HUES6 (cell line): ENCODE measurements at regions not wholly inside any gene's neighbourhood (a gene's known extent, or its start where the extent isn't known, plus 50 kb on each side); places are given as distances from the start of the nearest gene placed in this dataset.
"Not testable (repeated sequence)": the region's sequence is repeated elsewhere in the genome, so short reads cannot be mapped to it uniquely, and the experiment has no call there.

ENCODE experiments used
- H3K27ac ChIP-seq: 2 replicates; pipeline ENCODE4 v1.7.0; 2013; ENCODE audit warnings: low read depth, mild to moderate bottlenecking, low read length, inconsistent platforms
- H3K27me3 ChIP-seq: 2 replicates; pipeline ENCODE4 v1.6.1; 2013; ENCODE audit warnings: low read length; ENCODE audit not compliant: control insufficient read depth, insufficient read depth
- H3K36me3 ChIP-seq: 2 replicates; pipeline ENCODE4 v1.6.1; 2013; ENCODE audit warnings: low read length; ENCODE audit not compliant: control insufficient read depth, insufficient read depth
- H3K4me1 ChIP-seq: 2 replicates; pipeline ENCODE4 v1.6.1; 2013; ENCODE audit warnings: low read length; ENCODE audit not compliant: control insufficient read depth, insufficient read depth
- H3K4me3 ChIP-seq: 2 replicates; pipeline ENCODE4 v1.5.1; 2013; ENCODE audit warnings: low read depth, low read length
- H3K9ac ChIP-seq: one replicate; pipeline ENCODE4 v1.6.1; 2013; ENCODE audit warnings: mild to moderate bottlenecking, low read length
- H3K9me3 ChIP-seq: 2 replicates; pipeline ENCODE4 v1.6.1; 2013; ENCODE audit warnings: low read depth, low read length; ENCODE audit not compliant: control insufficient read depth, insufficient read depth

DNA sequence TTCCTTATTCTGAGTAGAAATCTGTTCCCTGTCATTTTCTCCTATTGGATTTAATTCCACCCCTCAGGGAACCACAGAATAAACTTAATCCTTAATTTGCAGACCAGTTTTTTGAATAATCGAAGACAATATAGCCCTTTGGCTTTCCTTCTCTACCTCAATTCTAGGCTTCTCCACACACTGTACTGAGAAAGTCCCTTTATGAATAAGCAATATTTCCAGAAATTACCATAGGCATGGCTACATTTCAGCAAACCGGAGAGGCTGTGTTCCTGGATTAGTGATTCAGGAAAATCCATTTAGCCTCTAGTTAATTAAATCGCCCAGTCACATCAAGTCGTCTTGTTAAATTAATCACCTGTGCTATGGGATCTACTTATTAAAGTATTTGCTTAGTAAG is 125.1 kb downstream of the ANAPC4 start:
- Histone ChIP-seq H3K4me3 (no peak overlapping the region), H3K4me1 (no peaks in the 10 kb centered on the region), H3K27ac (no peak overlapping the region), H3K36me3 (no peaks in the 10 kb centered on the region), H3K27me3 (no peaks in the 10 kb centered on the region), H3K9me3 (no peaks in the 10 kb centered on the region), H3K9ac (no peak overlapping the region)

DNA sequence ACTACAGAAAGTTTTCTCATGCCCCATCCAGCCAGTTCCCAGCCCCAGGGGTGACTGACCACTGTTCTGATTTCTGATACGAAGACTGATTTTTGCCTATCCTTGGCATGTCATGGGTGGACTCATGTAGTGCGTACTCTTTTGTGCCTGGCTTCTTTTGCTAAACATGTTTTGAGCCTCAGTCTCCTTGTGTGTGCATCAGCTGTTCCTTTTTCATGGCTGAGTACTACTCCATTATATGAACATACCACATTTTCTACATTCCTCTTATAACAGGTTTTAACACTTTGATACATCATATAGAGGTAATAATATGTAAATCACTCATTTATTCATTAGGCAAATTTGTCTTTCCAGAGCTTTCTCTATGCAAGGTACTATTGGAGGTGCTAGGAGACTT is 126.7 kb downstream of the ANAPC4 start:
- no peaks in the 10 kb centered on the region for H3K4me1 ChIP-seq
- no peak overlapping the region for H3K4me3 ChIP-seq
- H3K36me3 ChIP-seq = no peaks in the 10 kb centered on the region
- H3K27ac ChIP-seq = no peak overlapping the region
- H3K9me3 ChIP-seq = no peaks in the 10 kb centered on the region
- no peak overlapping the region for H3K9ac ChIP-seq
- H3K27me3 ChIP-seq = no peaks in the 10 kb centered on the region

DNA sequence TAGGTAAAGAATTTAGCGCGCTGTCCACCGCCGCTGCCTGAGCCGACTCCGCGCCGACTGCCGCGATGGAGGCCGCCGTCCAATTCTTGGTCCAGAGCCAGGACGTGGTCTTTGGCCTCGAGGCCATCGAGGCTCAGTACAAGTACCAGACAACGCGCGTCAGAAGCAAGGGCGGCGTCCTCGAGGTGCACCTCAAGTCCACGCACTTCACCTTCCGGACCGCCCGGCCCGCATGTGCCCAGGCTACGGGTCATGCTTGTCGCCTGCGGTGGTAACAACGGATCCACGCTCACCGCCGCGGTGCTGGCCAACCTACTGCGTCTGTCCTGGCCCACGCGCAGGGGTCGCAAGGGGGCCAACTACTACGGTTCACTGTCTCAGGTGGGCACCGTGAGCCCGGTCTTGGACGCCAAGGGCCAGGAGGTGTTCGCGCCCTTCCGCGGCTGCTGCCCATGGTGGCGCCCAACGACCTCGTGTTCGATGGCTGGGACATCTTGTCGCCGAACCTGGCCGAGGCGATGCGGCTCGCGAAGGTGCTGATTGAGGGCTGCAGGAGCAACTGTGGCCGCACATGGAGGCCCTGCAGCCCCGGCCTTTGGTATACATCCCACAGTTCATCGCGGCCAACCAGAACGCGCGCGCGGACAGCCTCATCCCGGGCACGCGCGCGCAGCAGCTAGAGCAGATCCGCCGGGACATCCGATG is 128.0 kb downstream of the ANAPC4 start:
- Histone ChIP-seq H3K27me3 (no peaks in the 10 kb centered on the region), H3K36me3 (no peaks in the 10 kb centered on the region), H3K9me3 (no peaks in the 10 kb centered on the region), H3K9ac (no peak overlapping the region), H3K4me3 (no peak overlapping the region), H3K27ac (no peak overlapping the region), H3K4me1 (no peaks in the 10 kb centered on the region)

DNA sequence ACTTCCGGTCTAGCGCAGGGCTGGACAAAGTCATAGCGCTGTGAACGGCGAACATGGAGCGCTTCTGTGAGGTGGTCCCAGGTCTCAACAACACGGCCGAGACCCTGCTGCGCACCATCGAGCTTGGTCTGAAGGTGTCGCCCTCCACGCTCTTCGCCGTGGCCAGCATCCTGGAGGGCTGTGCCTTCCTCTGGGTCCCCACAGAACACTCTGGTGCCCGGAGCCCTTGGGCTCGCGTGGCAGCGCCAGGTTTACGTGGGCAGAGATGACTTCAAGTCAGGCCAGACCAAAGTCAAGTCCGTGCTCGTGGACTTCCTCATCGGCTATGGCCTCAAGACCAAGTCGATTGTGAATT is 128.6 kb downstream of the ANAPC4 start:
- Histone ChIP-seq H3K36me3 (no peaks in the 10 kb centered on the region), H3K27me3 (no peaks in the 10 kb centered on the region), H3K4me1 (no peaks in the 10 kb centered on the region), H3K4me3 (no peak overlapping the region), H3K27ac (no peak overlapping the region), H3K9me3 (no peaks in the 10 kb centered on the region), H3K9ac (no peak overlapping the region)

DNA sequence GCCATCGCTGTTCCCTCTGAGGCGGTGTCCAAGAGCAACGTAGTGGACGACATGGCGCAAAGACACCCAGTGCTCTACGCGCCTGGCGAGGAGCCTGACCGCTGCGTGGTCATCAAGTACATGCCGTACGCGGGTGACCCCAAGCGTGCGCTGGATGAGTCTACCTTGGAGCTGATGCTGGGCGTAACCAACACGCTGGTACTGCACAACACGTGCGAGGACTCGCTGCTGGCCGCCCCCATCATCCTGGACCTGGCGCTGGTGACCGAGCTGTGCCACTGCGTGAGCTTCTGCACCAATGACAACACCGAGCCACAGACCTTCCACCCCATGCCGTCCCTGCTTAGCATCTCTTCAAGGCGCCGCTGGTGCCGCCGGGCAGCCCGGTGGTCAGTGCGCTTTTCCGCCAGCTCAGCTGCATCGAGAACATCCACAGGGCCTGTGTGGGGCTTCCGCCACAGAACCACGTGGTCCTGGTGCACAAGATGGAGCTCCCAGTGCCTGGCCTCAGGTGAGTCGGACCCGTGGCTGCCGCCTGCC is 129.0 kb downstream of the ANAPC4 start:
- Histone ChIP-seq H3K36me3 (no peaks in the 10 kb centered on the region), H3K4me1 (no peaks in the 10 kb centered on the region), H3K27me3 (no peaks in the 10 kb centered on the region), H3K9ac (no peak overlapping the region), H3K27ac (no peak overlapping the region), H3K4me3 (no peak overlapping the region), H3K9me3 (no peaks in the 10 kb centered on the region)

DNA sequence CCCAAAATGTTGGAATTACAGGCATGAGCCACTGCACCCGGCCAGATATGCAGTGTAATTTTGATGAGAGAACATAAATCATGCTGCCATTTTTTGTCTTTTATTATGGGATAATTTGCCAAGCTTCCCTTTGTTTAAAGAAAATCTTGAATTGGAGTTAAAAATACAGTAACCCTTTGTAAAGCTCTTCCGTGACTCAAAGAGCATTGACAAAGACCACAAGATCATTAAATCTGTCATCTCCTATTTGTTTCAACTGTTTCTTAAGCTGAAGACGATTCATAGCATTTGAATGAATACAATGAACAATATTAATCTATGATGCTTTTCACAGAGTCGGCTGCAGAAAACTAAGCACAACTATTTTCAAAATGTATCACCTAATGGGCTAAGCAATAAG is 132.6 kb downstream of the ANAPC4 start:
- Histone ChIP-seq H3K4me1 (no peaks in the 10 kb centered on the region), H3K9me3 (no peaks in the 10 kb centered on the region), H3K27me3 (no peaks in the 10 kb centered on the region), H3K27ac (no peak overlapping the region), H3K9ac (no peak overlapping the region), H3K36me3 (no peaks in the 10 kb centered on the region), H3K4me3 (no peak overlapping the region)

DNA sequence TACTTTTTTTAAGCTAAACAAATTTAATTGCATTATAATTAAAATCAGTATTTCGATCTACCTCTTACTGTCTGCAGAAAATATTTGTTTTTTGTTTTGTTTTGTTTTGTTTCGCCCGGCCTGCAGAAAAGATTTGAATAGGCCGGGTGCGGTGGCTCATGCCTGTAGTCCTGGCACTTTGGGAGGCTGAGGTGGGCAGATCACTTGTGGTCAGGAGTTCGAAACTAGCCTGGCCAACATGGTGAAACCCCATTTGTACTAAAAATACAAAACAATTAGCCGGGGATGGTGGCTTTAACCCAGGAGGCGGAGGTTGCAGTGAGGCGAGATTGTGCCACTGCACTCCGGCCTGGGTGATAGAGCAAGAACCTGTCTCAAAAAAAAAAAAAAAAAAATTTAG is 134.8 kb downstream of the ANAPC4 start:
- not testable (repeated sequence) for H3K27me3 ChIP-seq, H3K36me3 ChIP-seq, H3K9me3 ChIP-seq, H3K4me1 ChIP-seq, H3K27ac ChIP-seq, H3K4me3 ChIP-seq, H3K9ac ChIP-seq

DNA sequence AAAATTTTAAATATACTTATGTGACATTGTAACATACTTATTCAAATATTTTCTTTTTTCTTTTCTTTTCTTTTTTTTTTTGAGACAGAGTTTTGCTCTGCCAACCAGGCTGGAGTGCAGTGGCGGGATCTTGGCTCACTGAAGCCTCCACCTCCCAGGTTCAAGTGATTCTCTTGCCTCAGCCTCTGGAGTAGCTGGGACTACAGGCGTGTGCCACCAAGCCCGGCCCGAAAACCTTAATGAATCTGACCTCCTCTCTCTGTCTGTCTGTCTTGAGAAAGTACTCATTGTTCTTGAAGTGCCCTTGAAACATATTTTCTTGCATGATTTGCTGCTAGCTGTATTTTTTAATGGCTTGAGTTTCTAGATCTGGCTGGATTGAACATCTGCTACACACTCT is 136.8 kb downstream of the ANAPC4 start:
- no peak overlapping the region for H3K27ac ChIP-seq
- H3K27me3 ChIP-seq = peaks cover 3% of the 10 kb centered on the region; the same call in 1 of the 2 replicates
- H3K4me3 ChIP-seq = no peak overlapping the region
- no peak overlapping the region for H3K9ac ChIP-seq
- no peaks in the 10 kb centered on the region for H3K4me1 ChIP-seq
- no peaks in the 10 kb centered on the region for H3K36me3 ChIP-seq
- no peaks in the 10 kb centered on the region for H3K9me3 ChIP-seq

DNA sequence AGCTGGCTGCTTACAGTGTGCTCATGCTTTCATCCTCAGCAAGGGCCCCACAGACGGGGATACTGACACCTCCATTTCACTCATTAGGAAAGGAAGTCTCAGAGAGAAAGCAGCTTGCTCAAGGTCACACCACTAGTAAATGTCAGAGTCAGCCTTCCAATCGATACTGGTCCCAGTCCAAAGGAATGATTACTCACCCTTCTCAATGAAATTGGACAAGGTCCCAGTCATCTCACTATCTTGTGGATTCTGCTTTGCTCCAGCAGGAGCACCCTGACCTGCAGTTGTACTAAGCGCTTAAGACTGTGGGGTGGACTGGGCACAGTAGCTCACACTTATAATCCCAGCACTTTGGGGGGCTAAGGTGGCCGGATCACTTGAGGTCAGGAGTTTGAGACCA is 132.2 kb upstream of the SLC34A2 start:
- peaks cover 10% of the 10 kb centered on the region for H3K27me3 ChIP-seq
- H3K27ac ChIP-seq = no peak overlapping the region
- no peaks in the 10 kb centered on the region for H3K9me3 ChIP-seq
- peaks cover 8% of the 10 kb centered on the region for H3K4me1 ChIP-seq
- no peak overlapping the region for H3K4me3 ChIP-seq
- H3K36me3 ChIP-seq = no peaks in the 10 kb centered on the region
- no peak overlapping the region for H3K9ac ChIP-seq

DNA sequence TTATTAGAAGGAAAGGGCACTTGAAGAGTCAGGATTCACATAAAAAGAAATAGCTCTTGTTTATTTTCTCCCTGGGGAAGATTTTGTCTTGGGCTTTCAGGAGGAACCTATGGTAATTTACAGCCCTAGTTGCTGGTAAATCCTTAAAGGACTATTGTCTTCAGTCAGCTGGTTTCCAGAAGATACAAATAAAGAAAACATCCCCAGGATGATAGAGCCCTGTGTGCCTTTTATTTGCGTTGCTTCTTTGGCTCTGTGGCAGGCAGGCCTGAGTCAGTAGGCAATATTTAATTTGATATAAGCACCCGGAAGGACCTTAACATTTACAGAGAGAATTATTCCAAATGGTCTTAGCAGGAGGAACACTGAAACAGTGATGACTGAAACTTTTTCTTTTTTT is 131.0 kb upstream of the SLC34A2 start:
- Histone ChIP-seq H3K9ac (no peak overlapping the region), H3K27me3 (peaks cover 7% of the 10 kb centered on the region), H3K27ac (no peak overlapping the region), H3K9me3 (no peaks in the 10 kb centered on the region), H3K36me3 (no peaks in the 10 kb centered on the region), H3K4me1 (peaks cover 8% of the 10 kb centered on the region), H3K4me3 (no peak overlapping the region)

DNA sequence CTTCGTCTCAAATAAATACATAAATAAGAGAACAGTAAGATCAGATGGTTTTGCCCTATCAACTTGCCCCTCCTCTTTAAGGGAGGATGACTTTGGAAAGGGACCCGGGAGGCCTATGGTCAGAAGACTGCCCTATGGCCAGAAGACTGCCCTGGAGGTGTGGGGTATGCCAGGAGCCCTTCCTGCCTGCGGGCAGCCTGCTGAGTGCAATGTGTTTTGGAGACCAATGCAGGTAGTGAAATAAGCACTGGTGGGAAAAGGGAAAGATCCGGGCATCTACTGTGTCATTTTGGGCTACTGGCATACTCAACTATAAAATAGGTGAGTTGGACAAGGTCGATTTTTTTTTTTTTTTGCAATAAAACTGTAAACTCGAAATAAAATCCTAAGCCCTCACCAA is 129.8 kb upstream of the SLC34A2 start:
- Histone ChIP-seq H3K4me1 (peaks cover 8% of the 10 kb centered on the region), H3K27ac (no peak overlapping the region), H3K9me3 (no peaks in the 10 kb centered on the region), H3K4me3 (no peak overlapping the region), H3K9ac (no peak overlapping the region), H3K36me3 (no peaks in the 10 kb centered on the region), H3K27me3 (peaks cover 9% of the 10 kb centered on the region)
